G401.6 (cell line): ENCODE measurements at regions not wholly inside any gene's neighbourhood (a gene's known extent, or its start where the extent isn't known, plus 50 kb on each side); places are given as distances from the start of the nearest gene placed in this dataset.

Experiments used
- FAIRE-seq: peaks from 2 replicates; lab custom pipeline; 2012; peaks lifted over from hg19 to GRCh38; lab: Jason Lieb, UNC

GRCh38 chr2:207289295-207290018, 123.7 kb upstream of the KLF7 start:
- no peak for FAIRE-seq

DNA sequence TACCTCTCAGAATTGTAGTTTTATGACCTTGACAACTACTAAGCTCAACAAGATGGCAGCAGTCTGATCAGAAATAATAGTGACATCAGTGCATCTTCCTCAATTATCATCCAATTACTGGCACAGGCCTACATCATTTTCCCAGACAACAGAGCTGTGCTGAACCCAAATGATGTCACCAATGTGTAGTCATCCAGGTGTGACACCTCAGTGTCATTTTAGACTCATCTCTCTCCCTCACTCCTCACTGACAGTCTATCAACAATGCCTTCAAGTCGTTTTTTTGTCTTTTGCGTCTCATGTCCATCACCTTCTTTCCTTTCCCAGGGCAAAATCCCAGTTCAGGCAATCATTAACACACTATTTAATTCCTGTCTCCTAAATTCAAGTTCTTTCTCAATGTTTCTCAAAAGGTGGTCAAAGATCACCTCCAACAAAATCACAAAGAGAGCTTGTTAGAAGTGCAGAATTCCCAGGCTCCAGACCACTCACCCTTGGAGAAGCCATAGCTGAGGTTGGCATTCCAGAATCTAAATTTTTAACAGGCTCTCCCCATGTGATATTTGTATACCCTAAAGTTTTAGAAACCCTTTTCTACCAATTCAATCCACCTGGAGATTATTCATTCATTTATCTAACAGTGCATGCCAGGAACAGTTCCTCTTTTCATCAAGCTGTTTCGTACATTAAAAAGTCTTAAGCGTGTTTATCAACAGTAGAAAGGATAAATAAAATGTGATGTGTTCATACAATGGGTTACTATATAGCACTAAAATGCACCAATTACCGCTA, 125.3 kb upstream of the KLF7 start:
- FAIRE-seq, result no peak

DNA sequence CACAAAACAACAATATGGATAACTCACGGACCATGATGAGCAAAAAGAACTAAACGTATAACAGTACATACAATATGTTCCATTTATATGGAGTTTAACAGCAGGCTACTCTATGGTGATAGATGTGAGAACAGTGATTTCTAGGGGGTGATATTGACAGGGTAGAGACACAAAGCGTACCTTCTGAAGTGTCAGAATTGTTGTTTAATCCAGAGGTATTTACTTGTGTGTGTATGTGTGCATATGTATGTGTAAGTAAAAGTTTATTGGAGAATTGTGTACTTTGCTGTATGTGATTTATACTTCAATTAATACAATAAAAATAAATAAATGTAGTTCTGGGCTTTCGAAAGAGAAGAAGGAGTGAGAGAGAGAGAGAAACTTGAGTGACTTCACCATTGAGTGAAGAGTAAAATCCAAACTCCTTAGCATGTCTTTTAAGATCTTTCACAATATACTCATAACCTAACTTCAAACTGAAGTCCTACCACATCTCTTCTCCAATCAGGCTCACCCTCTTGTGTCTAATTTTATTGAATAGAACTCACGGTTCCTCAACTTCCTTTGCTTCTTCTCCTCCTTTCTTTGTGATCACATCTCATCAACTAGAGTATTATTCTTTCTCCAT, 126.0 kb upstream of the KLF7 start:
- FAIRE-seq, result no peak

- FAIRE-seq, result no peak
Measured at GRCh38 chr2:207296265-207296948, 130.7 kb upstream of the KLF7 start.

- no peak for FAIRE-seq
Measured at GRCh38 chr2:207300817-207301216, 135.1 kb upstream of the KLF7 start.

DNA sequence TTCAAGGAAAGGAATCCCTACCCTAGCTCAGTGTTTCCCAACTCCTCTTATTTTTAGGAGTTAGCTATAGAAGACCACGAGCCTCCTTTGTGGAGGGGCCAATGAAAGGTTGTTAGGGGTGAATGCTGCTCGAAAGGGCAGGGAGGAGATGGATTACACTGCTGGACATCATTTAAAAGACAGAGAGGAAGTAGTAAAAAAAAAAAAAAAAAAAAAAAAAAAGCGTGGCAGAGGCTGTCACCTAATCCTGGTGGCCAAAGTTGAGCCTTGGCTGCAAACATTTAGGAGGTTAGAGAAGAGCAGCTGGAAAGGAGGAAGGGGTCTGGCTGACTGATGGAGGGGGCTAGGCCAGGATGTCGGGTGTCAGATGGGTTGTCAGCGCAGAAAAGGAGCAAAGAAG, 139.0 kb upstream of the KLF7 start:
- FAIRE-seq, result no peak

DNA sequence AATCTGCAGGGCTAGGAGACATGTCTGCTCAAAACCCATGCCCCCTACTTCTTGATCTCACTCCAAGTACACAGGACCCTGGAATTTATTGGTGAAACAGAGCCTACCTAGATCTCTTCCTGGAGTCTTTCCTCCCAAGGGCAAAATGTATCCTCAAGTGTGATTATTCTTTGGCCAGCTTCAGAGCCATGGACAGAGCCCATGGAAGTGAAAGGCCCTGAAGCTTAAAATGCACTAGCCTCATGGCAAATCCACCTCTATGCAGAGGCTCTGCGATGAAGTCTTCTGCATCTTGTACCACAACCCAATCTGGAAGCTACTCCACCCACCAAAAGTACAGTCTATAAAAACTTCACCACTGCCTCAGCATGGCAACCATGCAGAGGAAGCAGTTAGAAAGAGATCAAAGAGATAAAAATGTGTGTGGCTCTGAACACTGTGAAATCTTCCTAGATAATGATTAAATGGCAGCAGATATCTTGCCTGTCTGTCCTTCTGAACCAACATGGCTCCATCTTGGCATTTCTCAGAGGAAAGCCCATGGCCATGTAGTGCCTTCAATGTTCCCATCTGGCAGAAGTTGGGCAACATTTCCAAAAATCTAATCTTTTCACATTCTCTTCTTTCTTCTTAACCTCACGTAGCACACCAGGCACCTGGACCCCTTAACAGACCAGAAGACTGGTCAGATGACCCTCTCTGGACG, 142.9 kb upstream of the KLF7 start:
- FAIRE-seq, result no peak

GRCh38 chr2:207311316-207312005, 145.7 kb upstream of the KLF7 start:
- no peak for FAIRE-seq

DNA sequence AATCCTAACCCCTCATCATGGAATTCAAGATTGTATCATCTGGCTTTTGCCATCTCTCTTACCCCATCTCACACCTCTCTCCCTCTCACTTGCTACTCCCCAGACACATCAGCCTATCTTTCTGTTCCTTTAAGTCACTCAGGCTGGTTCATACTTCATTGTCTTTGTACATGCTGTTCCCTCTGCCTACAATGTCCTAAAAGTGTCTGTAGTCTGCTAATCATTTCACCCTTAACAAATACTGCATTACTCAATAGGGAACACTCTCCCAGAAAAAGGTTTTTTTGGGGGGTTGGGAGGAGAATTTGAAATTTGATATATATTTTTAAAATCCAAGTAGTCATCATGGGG, 146.2 kb upstream of the KLF7 start:
- no peak for FAIRE-seq

DNA sequence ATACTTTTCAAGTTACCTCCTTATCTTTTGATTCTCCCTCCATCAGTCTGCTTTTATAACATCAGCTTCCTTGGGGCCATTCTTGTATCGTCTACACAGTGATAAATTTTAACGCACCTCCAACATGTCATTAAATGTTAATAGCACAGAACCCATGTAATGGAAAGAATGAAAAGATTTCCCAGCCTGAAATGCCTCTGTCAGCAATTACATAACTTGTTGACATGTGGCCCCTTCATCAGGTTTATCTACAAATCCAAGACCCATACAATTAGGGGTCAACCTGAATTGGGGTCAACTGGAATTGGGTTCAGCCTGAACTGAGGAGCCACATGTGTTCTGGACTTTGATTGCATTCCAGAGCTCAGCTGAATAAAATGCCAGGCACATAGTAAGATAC, 148.2 kb upstream of the KLF7 start:
- FAIRE-seq, result no peak

DNA sequence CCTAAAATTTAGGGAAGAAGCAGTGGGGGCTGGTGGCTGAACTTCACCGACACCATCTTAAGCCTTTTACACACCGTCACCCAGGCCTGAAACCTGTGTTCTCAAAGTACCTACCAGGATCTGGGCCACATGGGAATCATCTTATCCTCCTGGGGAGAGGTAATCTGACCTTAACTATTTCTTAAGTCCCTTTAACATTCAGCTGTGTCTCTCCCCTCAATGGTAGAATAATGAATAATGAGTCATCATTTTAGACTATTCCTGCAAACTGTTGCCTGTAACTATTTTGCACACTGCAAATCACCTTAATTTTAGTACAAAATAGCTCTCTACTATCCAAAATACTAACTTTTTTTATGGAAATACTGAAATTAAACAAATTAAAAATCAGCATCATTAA, 149.4 kb upstream of the KLF7 start:
- FAIRE-seq, result no peak

GRCh38 chr2:207316484-207316883, 150.7 kb upstream of the KLF7 start:
- no peak for FAIRE-seq

DNA sequence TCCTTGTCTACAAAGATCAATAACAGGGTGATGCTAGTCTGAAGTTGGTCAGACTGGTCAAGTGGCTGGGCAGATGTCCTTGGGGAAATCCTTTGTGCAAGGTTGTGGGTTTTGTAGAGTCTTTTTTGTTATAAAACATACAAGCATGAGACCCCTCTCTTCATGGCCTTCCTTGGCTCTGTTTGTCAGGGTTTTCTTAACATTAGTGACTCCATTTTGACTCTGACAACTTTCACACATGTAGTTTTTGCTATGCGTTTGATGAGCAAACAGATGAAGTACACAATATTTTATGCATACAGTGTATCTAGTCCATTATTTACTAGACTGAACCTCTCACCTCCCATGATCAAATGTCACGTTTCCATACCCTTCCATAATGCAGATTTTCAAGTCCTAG, 151.2 kb upstream of the KLF7 start:
- no peak for FAIRE-seq

DNA sequence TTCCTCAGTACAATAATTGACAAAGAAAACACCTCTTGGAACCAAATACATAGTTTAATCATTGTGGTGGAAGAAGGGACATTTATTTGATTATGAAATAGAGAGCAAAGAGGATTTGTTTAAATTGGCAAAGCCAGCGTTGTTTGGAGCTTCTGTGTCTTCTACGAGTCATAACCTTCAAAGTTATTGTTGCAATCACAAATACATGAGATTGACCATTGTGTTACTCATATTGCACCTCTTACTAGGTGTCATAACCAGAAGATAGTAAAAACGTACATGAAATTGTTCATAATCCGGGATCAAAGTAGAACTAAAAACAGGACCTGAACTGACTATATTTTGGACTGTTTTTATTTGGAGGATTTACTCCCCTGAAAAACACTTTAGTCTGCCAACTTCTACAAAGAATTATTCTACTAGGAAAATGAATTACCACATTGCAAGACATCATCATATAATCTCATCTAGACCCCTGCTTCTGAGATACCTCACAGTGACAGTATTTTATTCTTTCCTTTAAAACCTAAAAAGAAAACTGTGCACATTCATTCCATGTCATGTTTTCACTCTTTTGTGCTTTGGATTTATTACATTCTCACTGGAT, 151.7 kb upstream of the KLF7 start:
- FAIRE-seq, result no peak

GRCh38 chr2:207318181-207318628, 152.5 kb upstream of the KLF7 start:
- FAIRE-seq, result no peak

DNA sequence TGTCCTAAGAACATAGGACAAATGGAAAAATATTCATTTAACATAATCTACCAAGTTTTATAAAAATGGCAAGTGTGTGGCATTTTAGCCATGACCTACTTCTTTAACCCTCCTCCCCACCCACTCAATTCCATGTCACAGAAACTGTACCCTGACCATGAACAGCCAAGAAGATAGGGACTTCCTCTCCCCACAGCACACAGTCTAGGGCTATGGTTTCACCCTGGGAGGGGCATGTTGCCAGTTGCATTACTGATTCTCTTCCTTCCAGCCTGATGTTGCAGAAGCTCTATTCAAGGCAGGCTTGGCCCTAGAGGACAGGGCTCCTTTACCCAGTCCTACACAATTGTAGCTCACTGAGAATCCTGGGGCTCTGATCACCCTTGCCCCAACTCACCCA, 153.6 kb upstream of the KLF7 start:
- no peak for FAIRE-seq

- no peak for FAIRE-seq
Measured at GRCh38 chr2:207320381-207321159, 154.8 kb upstream of the KLF7 start.

GRCh38 chr2:207321514-207321913, 155.8 kb upstream of the KLF7 start:
- FAIRE-seq, result no peak

DNA sequence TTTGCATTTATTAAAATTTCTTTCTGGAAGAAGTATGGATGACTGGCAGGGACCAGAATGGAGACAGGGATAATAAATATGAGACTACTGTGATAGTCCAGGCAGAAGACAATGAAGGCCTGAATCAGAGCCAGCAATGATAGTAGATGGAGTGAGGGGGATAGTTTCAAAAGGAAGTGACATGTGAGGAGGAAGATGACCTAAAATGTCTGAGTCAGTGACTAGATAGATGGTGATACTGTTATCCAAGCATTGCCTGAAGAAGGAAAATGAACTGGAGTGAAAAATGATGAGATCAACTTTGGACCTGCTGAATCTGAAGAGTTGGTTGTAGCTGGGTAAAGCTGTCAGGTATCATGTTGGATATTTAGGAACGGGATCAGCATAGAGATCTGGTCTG, 158.3 kb upstream of the KLF7 start:
- FAIRE-seq, result no peak

DNA sequence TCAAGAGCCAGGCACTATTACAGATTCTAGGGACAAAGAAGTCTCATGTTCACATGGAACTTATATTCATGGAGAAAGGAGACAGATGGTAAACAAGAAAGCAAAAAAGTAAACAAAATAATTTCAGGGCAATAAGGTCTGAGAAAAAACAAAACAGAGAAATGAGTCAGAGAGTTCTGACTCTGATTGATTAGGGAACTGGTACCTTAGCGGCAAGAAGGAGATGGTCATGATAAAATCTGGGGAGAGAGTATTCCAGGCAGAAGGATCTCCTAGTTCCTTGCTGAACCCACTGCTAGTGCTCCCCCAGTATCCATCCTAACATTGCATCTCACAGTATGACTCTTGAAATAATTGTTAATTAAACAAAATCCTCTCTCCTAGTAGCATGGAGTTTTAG, 161.8 kb upstream of the KLF7 start:
- no peak for FAIRE-seq
